GM21526 (cell line): ENCODE measurements at regions not wholly inside any gene's neighbourhood (a gene's known extent, or its start where the extent isn't known, plus 50 kb on each side); places are given as distances from the start of the nearest gene placed in this dataset.
"Not testable (repeated sequence)": the region's sequence is repeated elsewhere in the genome, so short reads cannot be mapped to it uniquely, and the experiment has no call there.

Source experiments
- ATAC-seq: cut with Tn5 transposase; IDR thresholded peaks from one replicate; pipeline ENCODE4 v1.9.1; 2021; ENCODE audit warnings: moderate library complexity; ENCODE audit not compliant: unreplicated experiment, low FRiP score

- no peak for ATAC-seq
Observed at GRCh38 chr14:49946320-49947141, 53.6 kb downstream of the ARF6 start.

GRCh38 chr14:49947506-49947905 is 54.6 kb downstream of the ARF6 start:
- no peak for ATAC-seq

GRCh38 chr14:49950275-49951228 is 57.7 kb downstream of the ARF6 start:
- ATAC-seq: no peak

GRCh38 chr14:49951229-49951607 is 58.3 kb downstream of the ARF6 start:
- ATAC-seq: no peak

GRCh38 chr14:49951691-49952345 is 58.9 kb downstream of the ARF6 start:
- ATAC-seq: no peak

GRCh38 chr14:49953196-49953595 is 60.3 kb downstream of the ARF6 start:
- ATAC-seq: no peak

GRCh38 chr14:49954171-49954631 is 61.3 kb downstream of the ARF6 start:
- no peak for ATAC-seq

- no peak for ATAC-seq
Observed at GRCh38 chr14:49955024-49955423, 62.1 kb downstream of the ARF6 start.

- no peak for ATAC-seq
Observed at GRCh38 chr14:49957089-49957852, 64.4 kb downstream of the ARF6 start.

- peak; percentile 61 for ATAC-seq
Observed at GRCh38 chr14:49959822-49960408, 67.0 kb downstream of the ARF6 start.

GRCh38 chr14:49960453-49960852 is 67.6 kb downstream of the ARF6 start:
- no peak for ATAC-seq

GRCh38 chr14:49961270-49962222 is 68.7 kb downstream of the ARF6 start:
- ATAC-seq: no peak

- ATAC-seq: no peak
Observed at GRCh38 chr14:49962621-49963020, 69.7 kb downstream of the ARF6 start.

GRCh38 chr14:49965068-49965651 is 72.3 kb downstream of the ARF6 start:
- ATAC-seq: not testable (repeated sequence)

- no peak for ATAC-seq
Observed at GRCh38 chr14:49966304-49966809, 73.5 kb downstream of the ARF6 start.

- ATAC-seq: no peak
Observed at GRCh38 chr14:49966971-49967630, 74.2 kb downstream of the ARF6 start.

GRCh38 chr14:49969961-49970360 is 77.1 kb downstream of the ARF6 start:
- no peak for ATAC-seq
